SK-N-SH (cell line): ENCODE measurements at regions not wholly inside any gene's neighbourhood (a gene's known extent, or its start where the extent isn't known, plus 50 kb on each side); places are given as distances from the start of the nearest gene placed in this dataset.

ENCODE experiments used
- CTCF ChIA-PET: fragments of 300-600, 350-600 bp; formaldehyde crosslinking; extraction: SDS; loops from one replicate; lab custom pipeline; 2021; lab: Yijun Ruan, JAX
- POLR2A ChIA-PET: fragments of 350-600 bp; sonication (Branson Sonifier 250); formaldehyde crosslinking; extraction: SDS; loops from one replicate; lab custom pipeline; 2020; ENCODE audit warnings: antibody characterized with exemption, inconsistent platforms; lab: Yijun Ruan, JAX
- DNase-seq: peaks from one replicate; pipeline ENCODE4 v3.0.0; 2012
- H2AFZ ChIP-seq: fragments of 200-600 bp; sonication (generic); 2 replicates; pipeline ENCODE4 v1.8.1; 2016; ENCODE audit warnings: antibody characterized with exemption, mild to moderate bottlenecking, low read depth
- H3F3A ChIP-seq: fragments of 200-600 bp; sonication (generic); replicated peaks from 2 replicates; pipeline ENCODE3; 2016; ENCODE audit warnings: antibody characterized with exemption, mild to moderate bottlenecking; ENCODE audit not compliant: insufficient read depth
- H3K27ac ChIP-seq, 2 experiments: fragments of 200-500 bp in 1 of 2; fragments of 200-600 bp in 1 of 2; sonication (Bioruptor generic) in 1 of 2; sonication (generic), shearing (Covaris generic) in 1 of 2; 2 replicates each; pipeline versions ENCODE4 v1.5.1 to v1.6.1; 2014 to 2016; ENCODE audit warnings: low read depth in 2 of 2, inconsistent platforms in 1 of 2, low read length in 1 of 2, mild to moderate bottlenecking in 1 of 2, mixed read lengths in 1 of 2
- H3K27me3 ChIP-seq: fragments of 200-600 bp; sonication (generic), shearing (Covaris generic); 2 replicates; pipeline ENCODE4 v1.6.1; 2016; ENCODE audit warnings: mixed run types; ENCODE audit not compliant: insufficient read depth
- H3K36me3 ChIP-seq, 2 experiments: fragments of 200-500 bp in 1 of 2; fragments of 200-600 bp in 1 of 2; sonication (Bioruptor generic) in 1 of 2; sonication (generic) in 1 of 2; replicated peaks in 1 of 2; 2 replicates each; pipeline versions ENCODE3 to v1.5.1; 2014 to 2016; ENCODE audit warnings: low read length in 1 of 2, mild to moderate bottlenecking in 1 of 2; ENCODE audit not compliant: insufficient read depth in 2 of 2, control insufficient read depth in 1 of 2
- H3K4me1 ChIP-seq, 2 experiments: fragments of 200-500 bp in 1 of 2; fragments of 200-600 bp in 1 of 2; sonication (Bioruptor generic) in 1 of 2; sonication (generic), shearing (Covaris generic) in 1 of 2; 2 replicates each; pipeline versions ENCODE4 v1.5.1 to v1.6.1; 2014 to 2016; ENCODE audit warnings: low read depth in 1 of 2, low read length in 1 of 2, mixed run types in 1 of 2; ENCODE audit not compliant: insufficient read depth in 2 of 2, control insufficient read depth in 1 of 2
- H3K4me2 ChIP-seq: fragments of 200-600 bp; sonication (generic), shearing (Covaris generic); 2 replicates; pipeline ENCODE4 v1.6.1; 2017; ENCODE audit warnings: mixed run types
- H3K4me3 ChIP-seq, 2 experiments: fragments of 200-500 bp in 1 of 2; fragments of 200-600 bp in 1 of 2; sonication (Bioruptor generic) in 1 of 2; sonication (generic), shearing (Covaris generic) in 1 of 2; 2 replicates each; pipeline versions ENCODE4 v1.5.1 to v1.8.1; 2014 to 2016; ENCODE audit warnings: low read depth in 2 of 2, inconsistent platforms in 1 of 2, low read length in 1 of 2, mild to moderate bottlenecking in 1 of 2, mixed read lengths in 1 of 2, moderate library complexity in 1 of 2
- H3K79me2 ChIP-seq: fragments of 200-600 bp; sonication (generic); 2 replicates; pipeline ENCODE4 v1.8.1; 2017; ENCODE audit warnings: mild to moderate bottlenecking; ENCODE audit not compliant: insufficient read depth
- H3K9ac ChIP-seq: fragments of 200-600 bp; sonication (generic); 2 replicates; pipeline ENCODE4 v1.6.1; 2017; ENCODE audit warnings: mixed run types
- H3K9me2 ChIP-seq: fragments of 200-600 bp; sonication (generic); 2 replicates; pipeline ENCODE4 v1.6.1; 2017; ENCODE audit warnings: mixed run types
- H3K9me3 ChIP-seq: fragments of 200-600 bp; sonication (generic); 2 replicates; pipeline ENCODE4 v1.6.1; 2017; ENCODE audit warnings: mixed run types, mild to moderate bottlenecking, moderate library complexity
- H4K20me1 ChIP-seq: fragments of 200-600 bp; sonication (generic); 2 replicates; pipeline ENCODE4 v1.6.1; 2017; ENCODE audit warnings: mild to moderate bottlenecking, mixed run types; ENCODE audit not compliant: insufficient read depth
- CHD2 ChIP-seq: fragments of 150-350 bp; IDR thresholded peaks from 2 replicates; pipeline ENCODE4 v1.6.1; 2018; ENCODE audit warnings: low read length; ENCODE audit not compliant: partially characterized antibody
- EP300 ChIP-seq, 2 experiments: IDR thresholded peaks; 2 replicates each; pipeline versions ENCODE4 v1.4.0 to v1.6.1; 2012; ENCODE audit warnings: borderline replicate concordance in 1 of 2, low read depth in 1 of 2, low read length in 1 of 2
- EZH2phosphoT487 ChIP-seq: fragments of 200-600 bp; sonication (generic); IDR thresholded peaks from 2 replicates; pipeline ENCODE4 v1.6.1; 2017; ENCODE audit warnings: low read depth, mixed run types, mild to moderate bottlenecking, antibody characterized with exemption, moderate library complexity, borderline replicate concordance
- GABPA ChIP-seq: IDR thresholded peaks from 2 replicates; pipeline ENCODE4 v1.4.0; 2012; ENCODE audit warnings: low read depth, mild to moderate bottlenecking
- GATA2 ChIP-seq: sonication (generic); formaldehyde crosslinking; IDR thresholded peaks from 2 replicates; pipeline ENCODE4 v1.5.0; 2020; ENCODE audit warnings: mild to moderate bottlenecking, missing genetic modification reagents
- JUND ChIP-seq: IDR thresholded peaks from 2 replicates; pipeline ENCODE4 v1.4.0; 2012
- MEF2A ChIP-seq: IDR thresholded peaks from 2 replicates; pipeline ENCODE4 v1.4.0; 2012; ENCODE audit warnings: low read depth, borderline replicate concordance
- MXI1 ChIP-seq: IDR thresholded peaks from 2 replicates; pipeline ENCODE4 v1.6.1; 2012; ENCODE audit warnings: mild to moderate bottlenecking, low read depth, low read length, improper control_type of control experiment
- NFIC ChIP-seq: IDR thresholded peaks from 2 replicates; pipeline ENCODE4 v1.4.0; 2012; ENCODE audit warnings: borderline replicate concordance
- POLR2AphosphoS5 ChIP-seq: IDR thresholded peaks from 2 replicates; pipeline ENCODE4 v1.6.1; 2012; ENCODE audit warnings: low read depth, low read length
- RFX5 ChIP-seq: IDR thresholded peaks from 2 replicates; pipeline ENCODE4 v1.6.1; 2012; ENCODE audit warnings: mild to moderate bottlenecking, improper control_type of control experiment, low read length
- RXRA ChIP-seq: IDR thresholded peaks from 2 replicates; pipeline ENCODE4 v1.4.0; 2012; ENCODE audit warnings: low read depth, mild to moderate bottlenecking, borderline replicate concordance
- SIN3A ChIP-seq: IDR thresholded peaks from 2 replicates; pipeline ENCODE4 v1.6.1; 2012; ENCODE audit warnings: low read depth, mild to moderate bottlenecking, low read length, moderate library complexity, borderline replicate concordance
- SMC3 ChIP-seq: IDR thresholded peaks from 2 replicates; pipeline ENCODE4 v1.6.1; 2012; ENCODE audit warnings: low read depth, low read length, improper control_type of control experiment
- TAF1 ChIP-seq: IDR thresholded peaks from 2 replicates; pipeline ENCODE4 v1.6.1; 2012; ENCODE audit warnings: low read depth, mild to moderate bottlenecking, low read length, moderate library complexity, borderline replicate concordance
- TEAD4 ChIP-seq: IDR thresholded peaks from 2 replicates; pipeline ENCODE4 v1.4.0; 2012; ENCODE audit warnings: mild to moderate bottlenecking, borderline replicate concordance; ENCODE audit not compliant: insufficient read depth
- WGBS: methylation state at CpG from one replicate; pipeline ENCODE4 v1.1.6; 2017; ENCODE audit warnings: low lambda C conversion rate; 5-methylcytosine and 5-hydroxymethylcytosine counted together
- TF ChIP-seq, protein P1 (sequence below): IDR thresholded peaks from 2 replicates; pipeline ENCODE4 v1.4.0; 2012; ENCODE audit warnings: low read depth, borderline replicate concordance
- TF ChIP-seq, protein P2 (sequence below): IDR thresholded peaks from 2 replicates; pipeline ENCODE4 v1.4.0; 2012; ENCODE audit warnings: low read depth, borderline replicate concordance
- TF ChIP-seq, protein P3 (sequence below): fragments of 150-350 bp; IDR thresholded peaks from 2 replicates; pipeline ENCODE4 v1.6.1; 2017; ENCODE audit warnings: antibody characterized with exemption, low read length, low read depth, borderline replicate concordance
- TF ChIP-seq, protein P4 (sequence below): IDR thresholded peaks from 2 replicates; pipeline ENCODE4; 2012

DNA sequence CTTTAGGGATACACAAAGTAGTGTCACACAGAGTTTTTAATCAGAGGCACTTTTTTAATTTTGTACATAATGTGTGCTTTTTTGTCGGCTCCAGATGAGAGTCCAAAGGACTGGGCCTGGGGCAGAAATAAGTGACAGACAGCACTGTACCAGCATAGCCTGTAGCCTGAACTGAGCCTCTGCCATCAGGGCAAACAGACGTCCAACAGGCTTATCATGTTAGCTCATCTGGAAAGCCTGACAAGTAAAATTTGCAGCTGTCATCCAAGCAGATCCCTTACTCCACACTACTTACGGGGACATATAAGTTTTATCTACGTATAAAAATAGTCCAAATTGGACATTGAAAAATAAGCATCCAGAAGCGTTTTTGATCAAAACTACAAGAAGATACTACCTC is 233.1 kb upstream of the GAS1 start (continued):
- TF ChIP-seq, protein P1, sequence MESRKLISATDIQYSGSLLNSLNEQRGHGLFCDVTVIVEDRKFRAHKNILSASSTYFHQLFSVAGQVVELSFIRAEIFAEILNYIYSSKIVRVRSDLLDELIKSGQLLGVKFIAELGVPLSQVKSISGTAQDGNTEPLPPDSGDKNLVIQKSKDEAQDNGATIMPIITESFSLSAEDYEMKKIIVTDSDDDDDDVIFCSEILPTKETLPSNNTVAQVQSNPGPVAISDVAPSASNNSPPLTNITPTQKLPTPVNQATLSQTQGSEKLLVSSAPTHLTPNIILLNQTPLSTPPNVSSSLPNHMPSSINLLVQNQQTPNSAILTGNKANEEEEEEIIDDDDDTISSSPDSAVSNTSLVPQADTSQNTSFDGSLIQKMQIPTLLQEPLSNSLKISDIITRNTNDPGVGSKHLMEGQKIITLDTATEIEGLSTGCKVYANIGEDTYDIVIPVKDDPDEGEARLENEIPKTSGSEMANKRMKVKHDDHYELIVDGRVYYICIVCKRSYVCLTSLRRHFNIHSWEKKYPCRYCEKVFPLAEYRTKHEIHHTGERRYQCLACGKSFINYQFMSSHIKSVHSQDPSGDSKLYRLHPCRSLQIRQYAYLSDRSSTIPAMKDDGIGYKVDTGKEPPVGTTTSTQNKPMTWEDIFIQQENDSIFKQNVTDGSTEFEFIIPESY: no peak
- TF ChIP-seq, protein P2, sequence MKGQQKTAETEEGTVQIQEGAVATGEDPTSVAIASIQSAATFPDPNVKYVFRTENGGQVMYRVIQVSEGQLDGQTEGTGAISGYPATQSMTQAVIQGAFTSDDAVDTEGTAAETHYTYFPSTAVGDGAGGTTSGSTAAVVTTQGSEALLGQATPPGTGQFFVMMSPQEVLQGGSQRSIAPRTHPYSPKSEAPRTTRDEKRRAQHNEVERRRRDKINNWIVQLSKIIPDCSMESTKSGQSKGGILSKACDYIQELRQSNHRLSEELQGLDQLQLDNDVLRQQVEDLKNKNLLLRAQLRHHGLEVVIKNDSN: no peak
- TF ChIP-seq CHD2 (peak; percentile 53), EP300 (IDR thresholded peaks at IDR 0.05; ENCODE audit: borderline replicate concordance in 1 of 2, low read depth in 1 of 2, low read length in 1 of 2) (peak in 1 of 2 experiments; percentile 78; a peak in 2 of 4 replicates), JUND (no peak)
- TF ChIP-seq, protein P3, sequence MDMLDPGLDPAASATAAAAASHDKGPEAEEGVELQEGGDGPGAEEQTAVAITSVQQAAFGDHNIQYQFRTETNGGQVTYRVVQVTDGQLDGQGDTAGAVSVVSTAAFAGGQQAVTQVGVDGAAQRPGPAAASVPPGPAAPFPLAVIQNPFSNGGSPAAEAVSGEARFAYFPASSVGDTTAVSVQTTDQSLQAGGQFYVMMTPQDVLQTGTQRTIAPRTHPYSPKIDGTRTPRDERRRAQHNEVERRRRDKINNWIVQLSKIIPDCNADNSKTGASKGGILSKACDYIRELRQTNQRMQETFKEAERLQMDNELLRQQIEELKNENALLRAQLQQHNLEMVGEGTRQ: no peak

DNA sequence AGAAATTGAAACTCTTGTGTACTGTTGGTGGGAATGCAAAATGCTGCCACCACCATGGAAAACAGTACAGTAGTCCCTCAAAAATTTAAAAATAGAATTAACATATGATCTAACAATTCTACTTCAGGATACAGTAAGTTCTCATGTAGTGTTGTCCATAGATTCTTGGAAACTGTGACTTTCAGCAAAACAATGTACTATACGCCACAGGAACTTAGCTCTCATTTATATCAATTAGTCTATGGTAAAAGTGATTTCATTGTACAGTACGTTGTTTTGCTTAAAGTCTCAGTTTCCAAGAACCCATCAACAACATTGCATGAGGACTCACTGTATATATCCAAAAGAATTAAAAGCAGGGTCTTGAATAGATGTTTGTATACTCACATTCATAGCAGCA is 233.5 kb upstream of the GAS1 start:
- POLR2A ChIA-PET: no interaction called here
- WGBS: 57% methylated on average over 2 of the region's 2 CpGs
- DNase-seq: no peak
- Histone ChIP-seq H3K27me3 (no peaks in the 10 kb centered on the region), H3K9me2 (no peaks in the 10 kb centered on the region), H3K4me3 (no peak overlapping the region), H3K27ac (peak overlapping the region in 1 of 2 experiments; percentile 83; a peak in 2 of 4 replicates), H3K36me3 (peaks cover 0 to 4% of the 10 kb centered on the region in 2 experiments), H4K20me1 (no peaks in the 10 kb centered on the region), H3K79me2 (no peaks in the 10 kb centered on the region), H3K4me2 (no peak overlapping the region), H3K9me3 (0 out of 2 replicates have a peak, but pooled peaks cover 7% of the 10 kb centered on the region), H3F3A (no peaks in the 10 kb centered on the region), H3K9ac (no peak overlapping the region), H2AFZ (no peak overlapping the region; the same call in 1 of the 2 replicates), H3K4me1 (peaks cover 6 to 10% of the 10 kb centered on the region in 2 experiments)
- CTCF ChIA-PET: no interaction called here
- TF ChIP-seq EZH2phosphoT487 (no peak), NFIC (no peak), TAF1 (no peak), SMC3 (no peak), GABPA (no peak), JUND (no peak), GATA2 (CRISPR knock-in tag) (no peak), RXRA (no peak), POLR2AphosphoS5 (no peak), SIN3A (no peak), MEF2A (no peak), EP300 (IDR thresholded peaks at IDR 0.05; ENCODE audit: borderline replicate concordance in 1 of 2, low read depth in 1 of 2, low read length in 1 of 2) (no peak), TEAD4 (no peak), MXI1 (no peak), RFX5 (no peak)
- TF ChIP-seq, protein P2: no peak
- TF ChIP-seq, protein P4, sequence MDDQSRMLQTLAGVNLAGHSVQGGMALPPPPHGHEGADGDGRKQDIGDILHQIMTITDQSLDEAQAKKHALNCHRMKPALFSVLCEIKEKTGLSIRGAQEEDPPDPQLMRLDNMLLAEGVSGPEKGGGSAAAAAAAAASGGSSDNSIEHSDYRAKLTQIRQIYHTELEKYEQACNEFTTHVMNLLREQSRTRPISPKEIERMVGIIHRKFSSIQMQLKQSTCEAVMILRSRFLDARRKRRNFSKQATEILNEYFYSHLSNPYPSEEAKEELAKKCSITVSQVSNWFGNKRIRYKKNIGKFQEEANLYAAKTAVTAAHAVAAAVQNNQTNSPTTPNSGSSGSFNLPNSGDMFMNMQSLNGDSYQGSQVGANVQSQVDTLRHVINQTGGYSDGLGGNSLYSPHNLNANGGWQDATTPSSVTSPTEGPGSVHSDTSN: no peak
- TF ChIP-seq, protein P3: no peak
- TF ChIP-seq, protein P1: no peak
